ENCODE measurements at regions not wholly inside any gene's neighbourhood (a gene's known extent, or its start where the extent isn't known, plus 50 kb on each side); places are given as distances from the start of the nearest gene placed in this dataset.

- H3K27ac ChIP-seq: no peak overlapping the region
- intact Hi-C loops (cut with DNase I; ENCODE audit: low total_unique reads): no loop called here
- TF ChIP-seq CTCF (IDR thresholded peaks at IDR 0.05) (no peak), POLR2A (IDR thresholded peaks at IDR 0.05) (no peak)
- H3K4me1 ChIP-seq: no peaks in the 10 kb centered on the region
- H3K27me3 ChIP-seq: no peaks in the 10 kb centered on the region
- H3K36me3 ChIP-seq (ENCODE audit: low read depth, missing control alignments): no peaks in the 10 kb centered on the region
- no peak overlapping the region for H3K4me3 ChIP-seq
- no peaks in the 10 kb centered on the region for H3K9me3 ChIP-seq
- DNase-seq: no peak
Measured at GRCh38 chr1:68705466-68705865, 208.6 kb upstream of the DEPDC1 start.

DNA sequence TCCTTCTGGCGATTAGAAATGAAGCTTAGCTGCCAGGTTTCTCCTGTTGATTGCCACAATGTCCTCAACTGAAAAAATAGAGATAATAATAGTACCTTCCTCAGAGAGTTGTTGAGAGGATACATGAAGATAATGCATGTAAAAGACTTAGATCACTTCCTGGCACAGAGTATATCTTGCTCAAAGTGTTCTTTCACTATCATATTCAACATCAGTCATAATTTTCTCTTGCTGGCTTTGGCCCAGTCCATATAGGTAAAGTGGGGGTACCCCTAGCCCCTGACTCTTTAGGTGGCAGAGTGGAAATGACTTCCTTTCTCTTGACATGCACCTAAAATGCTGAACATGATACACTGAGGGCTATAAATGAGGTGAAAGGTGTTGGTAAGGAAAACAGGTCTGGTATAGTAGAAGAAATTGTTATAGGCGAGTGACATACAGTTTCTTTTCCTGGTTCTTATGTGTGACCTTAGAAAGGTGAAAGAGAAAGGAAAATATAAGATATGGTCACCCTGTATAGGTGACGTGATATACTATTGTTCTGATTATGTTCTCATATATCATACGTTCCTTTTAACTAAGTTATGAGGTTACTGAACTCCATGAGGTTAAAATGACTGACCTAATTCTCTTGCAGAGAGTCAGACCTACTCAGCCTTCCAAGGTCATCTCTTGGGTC is 209.9 kb upstream of the DEPDC1 start:
- 84 to 86% methylated on average over 4 of the region's 4 CpGs for WGBS, 2 donors
- no peak overlapping the region for H3K4me3 ChIP-seq
- intact Hi-C loops (cut with DNase I; ENCODE audit: low total_unique reads): no loop called here
- TF ChIP-seq POLR2A (IDR thresholded peaks at IDR 0.05) (no peak), CTCF (IDR thresholded peaks at IDR 0.05) (no peak)
- H3K4me1 ChIP-seq: no peaks in the 10 kb centered on the region
- no peaks in the 10 kb centered on the region for H3K9me3 ChIP-seq
- no peak overlapping the region for H3K27ac ChIP-seq
- DNase-seq: no peak
- H3K27me3 ChIP-seq: no peaks in the 10 kb centered on the region
- H3K36me3 ChIP-seq (ENCODE audit: low read depth, missing control alignments): no peaks in the 10 kb centered on the region

DNA sequence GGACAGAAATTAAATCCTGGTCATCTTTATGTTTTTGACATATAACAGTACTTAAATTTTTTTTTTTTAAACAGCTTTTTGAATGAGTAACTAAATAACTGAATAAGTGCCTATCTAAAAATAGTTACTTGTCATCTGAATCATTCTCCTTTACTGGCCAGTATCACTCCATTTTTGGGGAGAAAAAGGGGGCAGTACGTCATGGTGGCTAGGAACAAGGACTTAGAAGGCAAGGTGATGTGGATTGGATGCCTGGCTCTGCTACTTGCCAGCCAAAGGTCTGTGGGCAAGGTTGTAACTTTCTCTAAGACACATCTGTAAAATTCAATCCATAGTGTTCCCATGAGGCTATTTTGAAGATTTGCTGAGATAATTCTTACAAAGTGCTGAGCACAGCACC is 220.4 kb upstream of the DEPDC1 start:
- Histone ChIP-seq H3K9me3 (no peaks in the 10 kb centered on the region), H3K27me3 (no peaks in the 10 kb centered on the region), H3K27ac (no peak overlapping the region), H3K4me1 (no peaks in the 10 kb centered on the region), H3K36me3 (ENCODE audit: low read depth, missing control alignments) (no peaks in the 10 kb centered on the region), H3K4me3 (no peak overlapping the region)
- intact Hi-C loops (cut with DNase I; ENCODE audit: low total_unique reads): no loop called here
- WGBS, 2 donors: 36 to 76% methylated on average over 1 of the region's 1 CpG
- no peak for DNase-seq
- TF ChIP-seq CTCF (IDR thresholded peaks at IDR 0.05): no peak
- TF ChIP-seq POLR2A (IDR thresholded peaks at IDR 0.05): no peak

DNA sequence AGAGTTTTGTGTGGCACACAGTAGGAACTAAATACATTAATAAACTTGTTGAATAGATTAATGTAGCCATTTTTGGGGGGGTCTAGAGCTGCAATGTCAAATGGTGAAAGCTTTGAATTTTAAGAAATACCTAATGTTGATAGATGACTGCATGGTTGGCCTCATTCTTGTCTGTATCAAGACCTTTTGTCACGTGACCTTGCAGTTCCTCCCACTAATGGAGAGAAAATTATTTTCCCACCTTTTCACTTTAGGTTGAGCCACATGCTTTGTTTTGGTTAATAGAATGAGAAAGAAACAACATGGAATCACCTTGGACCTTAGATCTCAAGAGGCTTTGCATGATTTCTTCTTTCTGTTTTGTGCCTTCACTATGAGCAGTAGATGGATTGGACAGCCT is 223.6 kb upstream of the DEPDC1 start:
- DNase-seq: no peak
- intact Hi-C loops (cut with DNase I; ENCODE audit: low total_unique reads): no loop called here
- Histone ChIP-seq H3K9me3 (no peaks in the 10 kb centered on the region), H3K27me3 (no peaks in the 10 kb centered on the region), H3K4me3 (no peak overlapping the region), H3K36me3 (ENCODE audit: low read depth, missing control alignments) (no peaks in the 10 kb centered on the region), H3K27ac (no peak overlapping the region), H3K4me1 (no peaks in the 10 kb centered on the region)
- TF ChIP-seq CTCF (IDR thresholded peaks at IDR 0.05): no peak
- no peak for TF ChIP-seq POLR2A (IDR thresholded peaks at IDR 0.05)
- WGBS, 2 donors: 77 to 79% methylated on average over 1 of the region's 1 CpG

- intact Hi-C loops (cut with DNase I; ENCODE audit: low total_unique reads): no loop called here
- WGBS, 2 donors: 84 to 96% methylated on average over 1 of the region's 1 CpG
- TF ChIP-seq POLR2A (IDR thresholded peaks at IDR 0.05) (no peak), CTCF (IDR thresholded peaks at IDR 0.05) (no peak)
Measured at GRCh38 chr1:68723791-68724190, 226.9 kb upstream of the DEPDC1 start.

More at GRCh38 chr1:68723791-68724190, 226.9 kb upstream of the DEPDC1 start:
- Histone ChIP-seq H3K9me3 (no peaks in the 10 kb centered on the region), H3K27me3 (no peaks in the 10 kb centered on the region), H3K4me1 (no peaks in the 10 kb centered on the region), H3K27ac (no peak overlapping the region), H3K4me3 (no peak overlapping the region), H3K36me3 (ENCODE audit: low read depth, missing control alignments) (no peaks in the 10 kb centered on the region)
- DNase-seq: no peak
